Suprapubic skin (tissue), 4 donors: ENCODE measurements at regions not wholly inside any gene's neighbourhood (a gene's known extent, or its start where the extent isn't known, plus 50 kb on each side); places are given as distances from the start of the nearest gene placed in this dataset.

Source experiments
- DNase-seq, 2 donors: peaks; one replicate each; pipeline ENCODE4 v3.0.0-alpha.2; 2019; ENCODE audit warnings: low spot score in 2 of 2
- H3K27ac ChIP-seq: fragments of 200-600 bp; sonication (generic); one replicate; pipeline ENCODE4 v1.5.1; 2019
- H3K27me3 ChIP-seq: fragments of 200-600 bp; sonication (generic); one replicate; pipeline ENCODE4 v1.5.1; 2019
- H3K36me3 ChIP-seq: fragments of 200-600 bp; sonication (generic); one replicate; pipeline ENCODE4 v1.5.1; 2019
- H3K4me1 ChIP-seq: fragments of 200-600 bp; sonication (generic); one replicate; pipeline ENCODE4 v1.5.1; 2019
- H3K4me3 ChIP-seq: fragments of 200-600 bp; sonication (generic); one replicate; pipeline ENCODE4 v1.5.1; 2019; ENCODE audit warnings: mild to moderate bottlenecking
- H3K9me3 ChIP-seq: fragments of 200-600 bp; sonication (generic); one replicate; pipeline ENCODE4 v1.5.1; 2019
- EP300 ChIP-seq: sonication (generic); formaldehyde crosslinking; IDR thresholded peaks from one replicate; pipeline ENCODE4 v1.6.1; 2017; ENCODE audit warnings: antibody characterized with exemption
- POLR2A ChIP-seq, 2 donors: fragments of 450-650 bp; IDR thresholded peaks; one replicate each; pipeline ENCODE4 v1.6.1; 2017; ENCODE audit warnings: antibody characterized with exemption in 2 of 2, mild to moderate bottlenecking in 2 of 2, moderate library complexity in 2 of 2
- POLR2AphosphoS5 ChIP-seq, 3 donors: sonication (generic); formaldehyde crosslinking; IDR thresholded peaks; one replicate each; pipeline ENCODE4 v1.6.1; 2017; ENCODE audit warnings: antibody characterized with exemption in 3 of 3
- WGBS: methylation state at CpG from one replicate; pipeline ENCODE4 v1.1.5; 2018; 5-methylcytosine and 5-hydroxymethylcytosine counted together
- TF ChIP-seq, protein P1 (sequence below), 2 donors: fragments of 200-600 bp in 1 of 2; fragments of 450-650 bp in 1 of 2; sonication (generic) in 1 of 2; IDR thresholded peaks; one replicate each; pipeline ENCODE4 v1.5.1; 2016 to 2019; ENCODE audit warnings: antibody characterized with exemption in 2 of 2, mild to moderate bottlenecking in 1 of 2, moderate library complexity in 1 of 2

DNA sequence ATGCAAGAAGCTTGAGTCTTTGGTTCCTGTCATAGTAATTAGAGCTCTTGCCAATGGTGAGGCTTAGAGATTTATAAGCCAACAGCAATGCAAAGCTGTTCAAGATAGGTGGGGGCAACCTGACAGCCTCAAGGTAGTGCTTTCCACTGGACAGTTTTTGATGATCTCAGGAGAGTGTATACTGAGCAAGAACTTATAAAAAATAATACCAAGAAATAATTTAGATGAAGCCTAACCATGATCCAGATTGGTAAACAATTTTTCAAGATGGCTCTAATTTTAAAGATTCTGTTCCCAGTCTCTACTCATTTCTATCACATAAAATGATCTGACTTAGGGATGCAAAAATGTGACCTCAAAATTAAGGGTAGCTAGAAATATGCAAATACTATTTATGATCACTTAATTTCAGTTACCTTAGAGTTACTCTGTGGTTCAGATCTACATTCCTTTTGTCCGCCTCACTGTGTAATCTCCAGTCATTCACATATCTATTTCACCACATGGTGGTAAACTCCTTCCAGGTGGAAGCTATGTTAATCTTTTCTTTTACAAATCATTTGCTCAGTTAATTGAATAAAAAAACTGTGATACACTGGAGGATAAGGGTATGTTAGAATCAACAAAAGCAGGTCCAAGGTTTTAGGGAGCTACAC, 1228.0 kb upstream of the C9orf72 start:
- Histone ChIP-seq H3K4me1 (no peaks in the 10 kb centered on the region), H3K4me3 (no peak overlapping the region), H3K27ac (no peak overlapping the region), H3K36me3 (no peaks in the 10 kb centered on the region), H3K9me3 (no peaks in the 10 kb centered on the region), H3K27me3 (no peaks in the 10 kb centered on the region)
- no peak for DNase-seq
- WGBS: 72% methylated on average over 1 of the region's 1 CpG
- TF ChIP-seq, protein P1, sequence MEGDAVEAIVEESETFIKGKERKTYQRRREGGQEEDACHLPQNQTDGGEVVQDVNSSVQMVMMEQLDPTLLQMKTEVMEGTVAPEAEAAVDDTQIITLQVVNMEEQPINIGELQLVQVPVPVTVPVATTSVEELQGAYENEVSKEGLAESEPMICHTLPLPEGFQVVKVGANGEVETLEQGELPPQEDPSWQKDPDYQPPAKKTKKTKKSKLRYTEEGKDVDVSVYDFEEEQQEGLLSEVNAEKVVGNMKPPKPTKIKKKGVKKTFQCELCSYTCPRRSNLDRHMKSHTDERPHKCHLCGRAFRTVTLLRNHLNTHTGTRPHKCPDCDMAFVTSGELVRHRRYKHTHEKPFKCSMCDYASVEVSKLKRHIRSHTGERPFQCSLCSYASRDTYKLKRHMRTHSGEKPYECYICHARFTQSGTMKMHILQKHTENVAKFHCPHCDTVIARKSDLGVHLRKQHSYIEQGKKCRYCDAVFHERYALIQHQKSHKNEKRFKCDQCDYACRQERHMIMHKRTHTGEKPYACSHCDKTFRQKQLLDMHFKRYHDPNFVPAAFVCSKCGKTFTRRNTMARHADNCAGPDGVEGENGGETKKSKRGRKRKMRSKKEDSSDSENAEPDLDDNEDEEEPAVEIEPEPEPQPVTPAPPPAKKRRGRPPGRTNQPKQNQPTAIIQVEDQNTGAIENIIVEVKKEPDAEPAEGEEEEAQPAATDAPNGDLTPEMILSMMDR (IDR thresholded peaks at IDR 0.05): no peak
- TF ChIP-seq POLR2A (IDR thresholded peaks at IDR 0.05) (no peak), POLR2AphosphoS5 (IDR thresholded peaks at IDR 0.05) (no peak), EP300 (no peak)

DNA sequence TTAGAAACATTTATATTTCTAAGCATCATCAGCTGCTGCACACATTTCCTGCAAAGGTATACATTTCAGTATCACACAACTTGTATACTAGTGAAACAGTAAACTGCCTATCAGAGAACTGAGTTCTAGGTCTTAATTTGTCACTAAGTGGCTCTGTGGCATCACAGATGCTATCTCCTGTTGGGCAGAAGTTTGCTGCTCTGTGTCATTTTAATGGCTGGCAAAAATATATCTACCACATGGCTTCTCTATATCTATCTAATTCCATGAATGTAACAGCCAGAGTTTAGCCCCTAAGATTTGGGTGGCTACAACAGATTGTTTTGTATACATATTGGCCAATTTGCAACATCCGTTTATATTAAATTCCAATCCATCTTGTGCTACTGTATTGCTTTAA, 1231.9 kb upstream of the C9orf72 start:
- no peak for DNase-seq
- no peaks in the 10 kb centered on the region for H3K4me1 ChIP-seq
- H3K36me3 ChIP-seq: no peaks in the 10 kb centered on the region
- 71% methylated on average over 1 of the region's 1 CpG for WGBS
- H3K27me3 ChIP-seq: no peaks in the 10 kb centered on the region
- no peak overlapping the region for H3K27ac ChIP-seq
- TF ChIP-seq, protein P1 (IDR thresholded peaks at IDR 0.05): no peak
- TF ChIP-seq POLR2AphosphoS5 (IDR thresholded peaks at IDR 0.05) (no peak), EP300 (no peak), POLR2A (IDR thresholded peaks at IDR 0.05) (no peak)
- H3K9me3 ChIP-seq: no peaks in the 10 kb centered on the region
- no peak overlapping the region for H3K4me3 ChIP-seq

DNA sequence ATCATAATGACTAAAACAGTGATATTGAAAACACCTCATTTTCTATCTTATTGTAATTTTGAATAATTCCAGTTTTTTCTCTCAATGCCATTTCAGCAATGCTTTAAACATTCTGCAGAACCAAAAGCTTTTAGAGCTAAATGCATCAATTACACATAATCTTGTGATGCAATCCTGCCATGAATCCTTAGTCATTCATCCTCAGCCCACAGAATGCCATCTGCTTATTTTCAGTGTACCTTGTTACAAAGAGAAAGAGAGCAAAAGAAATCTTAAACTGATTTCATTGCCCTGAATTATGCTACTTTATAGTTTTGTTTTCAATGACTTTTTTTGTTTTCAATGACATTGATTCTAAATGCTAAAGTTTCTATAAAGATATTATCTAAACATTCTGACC, 1234.8 kb upstream of the C9orf72 start:
- Histone ChIP-seq H3K4me3 (no peak overlapping the region), H3K27me3 (no peaks in the 10 kb centered on the region), H3K36me3 (no peaks in the 10 kb centered on the region), H3K9me3 (no peaks in the 10 kb centered on the region), H3K4me1 (no peaks in the 10 kb centered on the region), H3K27ac (no peak overlapping the region)
- TF ChIP-seq EP300 (no peak), POLR2AphosphoS5 (IDR thresholded peaks at IDR 0.05) (no peak), POLR2A (IDR thresholded peaks at IDR 0.05) (no peak)
- TF ChIP-seq, protein P1 (IDR thresholded peaks at IDR 0.05): no peak
- no peak for DNase-seq

DNA sequence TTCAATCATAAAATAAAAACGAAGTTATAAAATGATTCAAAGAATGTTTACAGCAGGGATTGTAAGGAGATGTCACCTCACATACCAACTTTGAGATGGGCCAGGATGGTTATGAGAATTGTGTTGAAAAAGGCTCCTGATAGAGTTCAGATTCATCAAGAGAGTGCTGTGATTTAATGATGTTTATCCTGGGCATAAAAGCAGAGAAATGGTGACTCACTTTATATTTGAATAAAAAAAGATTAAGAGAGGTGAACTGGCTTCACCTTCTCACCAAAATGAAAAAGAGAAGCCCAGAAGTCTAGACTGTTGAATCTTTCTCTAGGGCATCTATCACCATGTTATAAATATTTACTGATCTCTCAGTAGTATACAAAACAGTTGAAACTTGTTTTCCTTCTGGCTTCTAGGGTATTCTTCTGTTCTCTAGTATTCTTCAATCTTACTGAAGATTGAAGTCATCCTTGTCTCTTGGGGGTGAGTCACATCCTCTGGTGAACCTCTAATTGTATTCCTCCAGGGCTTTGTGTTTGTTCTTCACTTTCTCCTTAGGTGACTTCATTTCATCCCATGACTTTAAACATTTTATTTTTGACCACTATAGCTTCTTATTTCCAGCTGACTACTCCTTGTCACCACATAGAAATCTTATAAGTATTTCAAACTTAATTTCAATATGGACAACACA, 1237.3 kb upstream of the C9orf72 start:
- no peak for DNase-seq

DNA sequence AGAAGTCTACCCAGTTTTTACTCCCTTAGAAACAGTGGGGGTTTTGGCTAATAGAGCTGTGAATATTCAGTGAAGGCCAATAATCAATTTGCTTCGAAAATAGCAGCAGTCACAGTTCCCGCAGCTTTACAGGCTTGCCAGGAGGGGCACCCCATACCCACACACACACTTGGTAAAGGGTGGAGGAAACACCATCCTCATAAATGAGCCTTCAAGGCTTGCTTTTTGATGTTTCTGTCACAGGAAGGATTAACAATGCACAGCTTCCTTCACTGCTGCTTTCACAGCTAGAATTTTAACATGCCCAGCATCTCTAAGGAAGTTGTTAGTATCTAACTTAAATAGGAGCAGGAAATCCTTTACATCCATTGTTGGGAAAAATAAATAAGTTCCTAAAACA, 1247.5 kb upstream of the C9orf72 start:
- no peak for DNase-seq
- Histone ChIP-seq H3K9me3 (no peaks in the 10 kb centered on the region), H3K4me1 (no peaks in the 10 kb centered on the region), H3K36me3 (no peaks in the 10 kb centered on the region), H3K4me3 (no peak overlapping the region), H3K27me3 (no peaks in the 10 kb centered on the region), H3K27ac (no peak overlapping the region)
- TF ChIP-seq EP300: no peak
- TF ChIP-seq, protein P1 (IDR thresholded peaks at IDR 0.05): no peak
- no peak for TF ChIP-seq POLR2AphosphoS5 (IDR thresholded peaks at IDR 0.05)
- no peak for TF ChIP-seq POLR2A (IDR thresholded peaks at IDR 0.05)
- WGBS: 68% methylated on average over 2 of the region's 2 CpGs

More for the DNA sequence above, 1237.3 kb upstream of the C9orf72 start:
- WGBS: 59% methylated on average over 1 of the region's 1 CpG
- Histone ChIP-seq H3K4me3 (no peak overlapping the region), H3K27ac (no peak overlapping the region), H3K36me3 (no peaks in the 10 kb centered on the region), H3K9me3 (no peaks in the 10 kb centered on the region), H3K27me3 (no peaks in the 10 kb centered on the region), H3K4me1 (no peaks in the 10 kb centered on the region)
- TF ChIP-seq POLR2A (IDR thresholded peaks at IDR 0.05) (no peak), EP300 (no peak), POLR2AphosphoS5 (IDR thresholded peaks at IDR 0.05) (no peak)
- TF ChIP-seq, protein P1 (IDR thresholded peaks at IDR 0.05): no peak
